ENCODE measurements at regions not wholly inside any gene's neighbourhood (a gene's known extent, or its start where the extent isn't known, plus 50 kb on each side); places are given as distances from the start of the nearest gene placed in this dataset.

DNA sequence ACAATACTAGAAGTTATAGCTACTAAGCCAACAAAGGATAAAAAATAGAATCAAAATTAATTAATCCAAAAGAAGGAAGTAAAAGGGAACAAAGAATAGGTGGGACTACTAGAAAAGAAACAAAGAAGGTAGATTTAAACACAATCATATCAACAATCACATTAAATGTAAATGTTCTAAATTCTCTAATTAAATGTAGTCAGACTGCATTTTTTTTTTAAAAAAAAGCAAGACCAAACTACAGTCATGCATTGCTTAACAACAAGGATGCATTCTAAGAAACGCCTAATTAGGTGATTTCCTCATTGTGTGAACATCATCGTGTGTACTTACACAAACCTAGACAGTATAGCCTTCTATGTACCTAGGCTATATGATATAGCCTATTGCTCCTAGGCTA lies 59.7 kb upstream of the ADAM23 start:
- intact Hi-C loops (cut with micrococcal nuclease): no loop called here
- Histone ChIP-seq H4K20me1 (replicated peaks; ENCODE audit: control insufficient read depth, extremely low read depth, insufficient read depth, low read length) (no peaks in the 10 kb centered on the region), H3K4me2 (ENCODE audit: insufficient read depth, low read length) (no peak overlapping the region), H3K79me2 (ENCODE audit: control insufficient read depth, insufficient read depth, low read length) (no peaks in the 10 kb centered on the region), H3K9ac (replicated peaks; ENCODE audit: extremely low read depth, insufficient read depth, low read length) (no peak overlapping the region), H3K27me3 (ENCODE audit: control insufficient read depth in 2 of 2, insufficient read depth in 2 of 2, low read length in 2 of 2) (peaks cover 0 to 5% of the 10 kb centered on the region in 2 experiments), H3K4me1 (ENCODE audit: control insufficient read depth, extremely low read depth, insufficient read depth, low read length) (no peaks in the 10 kb centered on the region), H3K4me3 (replicated peaks in 1 of 3; ENCODE audit: insufficient read depth in 1 of 3, low read depth in 1 of 3, low read length in 3 of 3) (no peak overlapping the region), H3K9me1 (replicated peaks; ENCODE audit: control insufficient read depth, extremely low read depth, insufficient read depth, low read length) (no peaks in the 10 kb centered on the region), H2AFZ (ENCODE audit: low read depth, low read length) (no peak overlapping the region), H3K36me3 (ENCODE audit: control insufficient read depth in 2 of 2, extremely low read depth in 1 of 2, insufficient read depth in 2 of 2, low read length in 2 of 2) (no peaks in the 10 kb centered on the region), H3K9me3 (replicated peaks; ENCODE audit: control insufficient read depth, insufficient read depth, low read length) (no peaks in the 10 kb centered on the region), H3K27ac (ENCODE audit: insufficient read depth, low read depth, low read length) (no peak overlapping the region)
- ChIA-PET CTCF (interaction anchor here (1.2 kb wide), 1 partner anchor 16 kb away, joined by 3 read pairs; no protein-coding TSS in a partner anchor), POLR2A (no interaction called here)
- TF ChIP-seq MAX (IDR thresholded peaks at IDR 0.05; ENCODE audit: insufficient read depth, insufficient read length): no peak
- TF ChIP-seq POLR2AphosphoS5 (IDR thresholded peaks at IDR 0.05; ENCODE audit: insufficient read depth, low read depth, low read length): no peak
- TF ChIP-seq GATA2 (IDR thresholded peaks at IDR 0.05; ENCODE audit: insufficient read depth, insufficient read length, low read depth, low read length): no peak
- TF ChIP-seq JUN (IDR thresholded peaks at IDR 0.05; ENCODE audit: borderline replicate concordance, insufficient read depth, insufficient read length, low read depth): no peak
- no peak for TF ChIP-seq MYC (IDR thresholded peaks at IDR 0.05; ENCODE audit: low read depth, low read length)
- TF ChIP-seq CTCF (IDR thresholded peaks at IDR 0.05; ENCODE audit: extremely low read depth in 1 of 2, insufficient read depth in 1 of 2, low read depth in 1 of 2, low read length in 2 of 2): no peak
- no peak for TF ChIP-seq FOS (IDR thresholded peaks at IDR 0.05; ENCODE audit: borderline replicate concordance, insufficient read depth, low read length)
- TF ChIP-seq EZH2 (IDR thresholded peaks at IDR 0.05; ENCODE audit: borderline replicate concordance, low read depth, low read length, severe bottlenecking): no peak
- TF ChIP-seq POLR2A (IDR thresholded peaks at IDR 0.05; ENCODE audit: low read depth, low read length): no peak
- FAIRE-seq (no peak), DNase-seq (ENCODE audit: low read depth, low spot score) (no peak)
- BruUV-seq (replicated peaks): no TSS peak
- dilution Hi-C loops (cut with MboI; ENCODE audit: extremely low pct_ligation_motif_present, low sequenced_read_pairs): no loop called here

Measured in endothelial cell of umbilical vein (primary cell).